Stimulated activated CD8-positive, alpha-beta memory T cell treated with anti-CD3 and anti-CD28 coated beads, Interleukin-15, amount 100 ng/mL, for 48 hours (primary cell): ENCODE measurements at regions not wholly inside any gene's neighbourhood (a gene's known extent, or its start where the extent isn't known, plus 50 kb on each side); places are given as distances from the start of the nearest gene placed in this dataset.
"Not testable (repeated sequence)": the region's sequence is repeated elsewhere in the genome, so short reads cannot be mapped to it uniquely, and the experiment has no call there.

Experiments used
- DNase-seq, 2 donors: peaks; one replicate each; pipeline ENCODE4 v3.0.0-alpha.2; 2020; ENCODE audit warnings: low read depth in 2 of 2

- DNase-seq, result no peak
These were observed 205.5 kb downstream of the SLC4A3 start for GRCh38 chr2:219832904-219833303.

- DNase-seq, result no peak
These were observed 208.1 kb downstream of the SLC4A3 start for GRCh38 chr2:219835493-219835892.

GRCh38 chr2:219836647-219837177 lies 209.3 kb downstream of the SLC4A3 start:
- no peak for DNase-seq

- DNase-seq, result no peak
These were observed 217.1 kb downstream of the SLC4A3 start for GRCh38 chr2:219844401-219845091.

DNA sequence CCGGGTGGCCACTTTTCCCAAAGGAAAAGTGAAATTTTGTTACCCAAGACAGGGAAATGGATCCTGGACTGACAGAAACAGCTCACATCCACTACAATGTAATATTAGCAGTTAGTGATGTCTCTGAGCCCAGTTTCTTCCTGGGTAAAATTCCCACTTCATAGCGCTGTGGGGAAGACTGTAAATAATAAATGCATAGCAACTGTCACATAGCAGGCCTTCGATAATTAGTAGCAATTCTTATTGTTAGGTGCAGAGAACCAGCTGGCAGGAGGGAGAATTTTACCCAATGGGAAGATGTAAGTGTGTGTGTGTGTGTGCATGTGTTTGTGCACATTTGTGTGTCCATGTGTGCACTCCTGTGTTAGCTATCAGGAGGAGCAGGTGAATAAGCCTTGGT lies 221.5 kb downstream of the SLC4A3 start:
- no peak for DNase-seq

- no peak for DNase-seq
These were observed 223.7 kb downstream of the SLC4A3 start for GRCh38 chr2:219851169-219851568.

DNA sequence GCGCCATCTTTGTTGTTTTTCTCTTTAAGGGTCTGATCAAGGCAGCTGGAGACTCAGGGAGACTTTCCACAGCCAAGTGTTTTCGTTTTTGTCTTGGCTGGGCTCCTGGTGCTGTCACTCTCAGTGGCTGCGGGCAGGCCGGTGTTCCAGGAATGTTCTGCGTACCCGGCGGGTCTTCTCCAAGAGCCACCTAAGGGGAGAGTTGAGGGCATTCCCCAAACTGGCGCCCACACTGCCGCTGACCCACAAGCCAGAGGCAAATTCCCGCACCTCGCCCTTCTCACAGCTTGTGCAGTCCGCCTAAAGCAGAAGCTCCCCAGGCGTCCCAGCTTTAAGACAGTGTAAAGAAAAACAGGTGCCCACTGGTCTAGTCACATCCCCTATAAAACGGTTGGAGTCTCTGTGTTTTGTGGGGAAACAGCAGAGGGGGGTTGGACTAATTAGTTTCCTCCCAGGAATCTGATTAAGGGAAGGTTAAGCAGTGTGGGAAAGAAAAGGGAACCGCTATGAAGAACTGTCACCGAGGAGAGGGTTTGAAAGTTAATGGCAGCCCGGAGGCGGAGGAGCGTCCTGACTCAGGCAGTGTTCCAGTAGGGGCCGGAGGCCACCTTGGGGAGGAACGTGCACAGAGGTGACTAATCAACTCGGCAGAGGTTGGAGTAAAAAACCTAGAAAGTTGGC lies 224.5 kb downstream of the SLC4A3 start:
- DNase-seq, result no peak

GRCh38 chr2:219852626-219853025 lies 225.2 kb downstream of the SLC4A3 start:
- no peak for DNase-seq

GRCh38 chr2:219856602-219857001 lies 229.2 kb downstream of the SLC4A3 start:
- no peak for DNase-seq

DNA sequence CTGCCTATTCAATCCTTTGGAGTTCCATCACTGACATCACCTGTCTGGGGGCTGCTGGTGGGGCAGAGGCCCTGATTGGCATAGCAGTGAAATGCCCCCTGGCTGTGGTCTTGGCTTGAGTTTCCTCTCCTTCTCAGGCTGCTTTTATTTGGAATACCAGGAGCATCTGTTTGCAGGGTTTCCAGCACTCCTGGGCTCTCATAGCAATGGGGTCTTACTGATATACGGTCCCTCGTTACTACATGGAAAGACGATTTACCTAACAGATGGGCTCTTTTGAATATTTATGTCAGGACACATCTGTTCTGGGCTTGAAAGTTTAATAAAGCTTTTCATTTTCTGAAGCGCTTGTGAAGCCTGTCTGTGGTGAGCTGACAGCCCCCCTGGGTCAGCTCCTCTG lies 230.3 kb downstream of the SLC4A3 start:
- no peak for DNase-seq

GRCh38 chr2:219861307-219861706 lies 233.9 kb downstream of the SLC4A3 start:
- DNase-seq, result no peak

DNA sequence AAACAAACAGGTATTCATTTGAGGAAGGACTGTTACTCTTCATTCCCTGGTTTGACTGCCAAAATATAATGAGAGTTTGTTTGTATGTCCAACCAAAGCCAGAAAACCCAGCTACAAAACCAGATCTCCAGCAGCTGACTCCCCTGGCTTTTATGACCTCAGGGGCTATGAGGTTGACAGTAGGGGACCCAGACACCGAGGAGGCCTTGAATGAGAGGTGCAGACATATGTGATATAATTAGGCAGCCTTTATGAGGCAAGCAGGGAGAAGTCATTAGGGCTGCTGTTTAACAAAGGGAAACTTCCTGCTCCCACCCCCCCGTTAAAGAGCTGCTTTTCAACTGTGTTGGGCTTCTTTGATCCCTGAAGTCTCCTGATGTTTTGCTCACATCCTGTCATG lies 236.7 kb downstream of the SLC4A3 start:
- no peak for DNase-seq

DNA sequence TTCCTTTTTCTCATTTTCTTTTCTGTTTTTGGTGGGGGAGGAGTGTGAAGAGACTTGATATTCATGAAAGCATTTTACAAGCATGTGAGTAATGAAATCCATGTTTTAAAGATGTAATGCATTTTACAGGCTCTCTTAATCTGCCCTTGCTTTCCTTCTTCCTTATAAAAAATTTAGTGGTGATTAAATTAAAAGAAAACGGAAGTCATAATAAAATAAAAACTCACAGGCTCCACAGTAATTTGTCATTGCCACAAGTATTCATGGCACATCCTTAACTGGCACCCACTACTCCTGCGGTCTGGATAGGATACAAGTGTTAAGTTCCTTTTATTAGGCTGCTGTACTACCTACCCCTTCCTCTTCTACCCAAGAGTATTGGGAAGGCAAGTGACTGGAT lies 241.2 kb downstream of the SLC4A3 start:
- DNase-seq, result no peak

DNA sequence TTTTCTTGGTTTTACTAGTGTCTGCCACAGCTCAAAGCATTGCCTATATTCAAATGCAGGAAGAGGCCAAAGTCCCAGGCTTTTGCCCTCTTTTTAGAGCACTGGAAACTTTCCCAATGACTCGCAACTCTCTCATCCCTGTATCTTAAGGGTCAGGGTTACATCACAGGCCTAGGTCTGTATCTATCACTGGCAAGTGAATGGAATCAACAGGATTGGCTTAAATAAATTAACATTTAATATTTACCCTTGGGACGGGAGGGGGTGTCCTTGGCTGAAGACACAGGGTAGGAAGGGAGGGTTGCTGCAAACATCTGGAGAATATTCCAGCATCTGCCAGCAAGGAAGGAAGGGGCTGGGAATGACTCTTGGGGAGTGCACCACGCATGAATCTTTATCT lies 242.6 kb downstream of the SLC4A3 start:
- DNase-seq, result no peak

DNA sequence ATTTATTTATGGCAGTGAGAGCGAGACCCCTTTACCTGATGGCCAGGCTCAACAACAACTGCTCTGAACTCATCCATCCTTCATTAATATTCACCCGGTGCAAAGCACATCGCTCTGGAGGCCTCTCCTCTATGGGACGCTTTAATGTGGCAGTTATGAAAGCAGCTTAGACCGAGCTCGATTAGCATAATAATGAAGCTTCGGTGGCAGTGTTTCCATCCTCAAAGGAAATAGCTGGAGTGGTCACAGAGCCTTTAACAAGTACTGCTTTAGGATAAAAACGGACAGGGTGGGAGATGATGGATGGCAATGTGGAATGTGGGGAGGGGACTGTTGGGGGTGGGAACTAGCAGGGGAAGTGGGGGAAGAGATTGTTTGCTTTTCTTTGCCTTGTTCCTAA lies 243.9 kb downstream of the SLC4A3 start:
- no peak for DNase-seq

DNA sequence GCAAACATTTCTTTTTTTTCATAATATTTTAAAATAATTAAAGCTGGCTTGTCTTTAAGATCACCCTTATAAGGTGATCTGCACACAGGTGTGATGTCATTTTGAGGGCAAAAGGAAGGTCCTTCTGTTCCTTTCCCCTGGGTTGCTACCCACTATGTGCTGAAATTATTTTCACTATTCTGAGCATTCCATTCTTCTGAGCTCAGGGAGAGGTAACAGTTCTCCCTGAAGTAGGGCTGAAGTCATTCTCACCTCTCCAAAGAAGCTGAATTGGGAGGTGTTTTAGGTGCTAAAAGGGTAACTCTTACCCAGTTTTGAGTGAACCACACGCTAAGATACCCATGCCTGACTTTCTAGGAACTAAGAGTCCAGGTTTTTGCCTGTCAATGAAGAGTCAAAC lies 247.6 kb downstream of the SLC4A3 start:
- DNase-seq, result no peak

GRCh38 chr2:219875986-219876385 lies 248.6 kb downstream of the SLC4A3 start:
- not testable (repeated sequence) for DNase-seq

DNA sequence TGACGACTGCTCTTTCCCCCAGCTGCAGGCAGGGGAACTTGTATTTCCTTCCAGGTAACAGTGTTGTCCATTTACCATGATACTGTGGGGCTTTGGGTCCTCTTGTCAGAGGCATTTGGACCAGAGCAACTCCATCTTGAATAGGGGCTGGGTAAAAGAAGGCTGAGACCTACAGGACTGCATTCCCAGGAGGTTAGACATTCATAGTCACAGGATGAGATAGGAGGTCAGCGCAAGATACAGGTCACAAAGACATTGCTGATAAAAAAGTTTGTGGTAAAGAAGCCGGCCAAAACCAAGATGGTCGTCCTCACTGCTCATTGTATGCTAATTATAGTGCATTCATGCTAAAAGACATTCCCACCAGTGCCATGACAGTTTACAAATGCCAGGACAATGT lies 249.5 kb downstream of the SLC4A3 start:
- no peak for DNase-seq

DNA sequence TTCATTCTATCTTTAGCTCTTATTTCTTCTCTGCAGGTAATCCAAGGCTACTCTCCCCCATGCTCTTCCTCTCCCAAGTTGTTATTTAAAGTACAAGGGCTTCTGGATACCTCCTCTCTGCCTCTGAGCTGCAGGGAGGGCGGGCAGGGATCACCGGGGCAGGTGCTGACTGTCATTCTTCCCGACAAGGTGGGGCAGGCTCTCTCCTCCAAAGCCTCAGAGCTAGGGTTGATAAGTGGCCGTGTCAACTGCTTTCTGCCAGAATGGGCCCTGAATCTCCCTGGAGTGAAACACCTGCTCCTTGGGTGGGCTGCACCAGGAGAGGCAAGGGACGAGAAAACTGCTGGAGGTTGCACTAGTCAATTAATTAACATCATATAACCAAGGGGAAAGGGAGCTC lies 250.3 kb downstream of the SLC4A3 start:
- DNase-seq, result no peak

- DNase-seq, result no peak
These were observed 251.1 kb downstream of the SLC4A3 start for GRCh38 chr2:219878516-219878915.

GRCh38 chr2:219881851-219882250 lies 254.4 kb downstream of the SLC4A3 start:
- DNase-seq, result no peak

- DNase-seq, result no peak
These were observed 259.2 kb downstream of the SLC4A3 start for GRCh38 chr2:219886615-219887014.

DNA sequence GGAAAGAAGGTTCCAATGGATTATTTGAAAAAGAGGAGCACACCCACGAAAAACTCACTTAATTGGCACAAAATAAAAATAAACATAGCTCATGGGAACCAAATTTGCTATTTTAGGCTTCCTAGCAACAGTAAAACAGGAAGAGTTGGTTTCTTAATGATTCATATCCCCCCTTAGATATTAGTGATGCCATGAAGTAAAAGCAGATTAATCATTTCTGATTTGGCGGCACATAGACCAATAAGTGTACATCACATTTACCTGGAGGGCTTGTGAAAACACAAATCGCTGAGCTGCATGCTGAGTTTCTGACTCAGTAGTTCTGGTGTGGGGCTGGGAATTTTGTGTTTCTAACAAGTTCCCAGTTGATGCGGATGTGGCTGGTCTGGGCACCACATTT lies 260.4 kb downstream of the SLC4A3 start:
- DNase-seq, result no peak
